ENCODE measurements at regions not wholly inside any gene's neighbourhood (a gene's known extent, or its start where the extent isn't known, plus 50 kb on each side); places are given as distances from the start of the nearest gene placed in this dataset.

DNA sequence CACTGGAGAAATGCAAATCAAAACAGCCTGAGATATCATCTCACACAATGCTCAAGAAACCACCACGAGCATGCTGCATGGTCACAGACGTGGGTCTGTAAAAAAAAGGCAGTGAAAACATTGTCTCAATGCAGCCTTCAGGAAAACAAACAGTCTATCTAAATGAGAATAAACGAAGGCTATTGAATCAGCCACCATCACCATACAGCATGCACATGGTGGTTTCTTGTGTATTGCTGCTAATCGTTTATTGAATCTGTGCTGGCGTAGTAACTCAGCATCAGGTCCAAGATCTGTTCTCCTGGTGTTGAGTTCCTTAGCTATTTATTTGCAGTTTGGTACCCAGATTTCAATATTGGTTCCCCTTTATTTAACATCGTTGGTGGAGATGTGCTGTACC lies 1115.0 kb downstream of the CDH18 start:
- DNase-seq: no peak

DNA sequence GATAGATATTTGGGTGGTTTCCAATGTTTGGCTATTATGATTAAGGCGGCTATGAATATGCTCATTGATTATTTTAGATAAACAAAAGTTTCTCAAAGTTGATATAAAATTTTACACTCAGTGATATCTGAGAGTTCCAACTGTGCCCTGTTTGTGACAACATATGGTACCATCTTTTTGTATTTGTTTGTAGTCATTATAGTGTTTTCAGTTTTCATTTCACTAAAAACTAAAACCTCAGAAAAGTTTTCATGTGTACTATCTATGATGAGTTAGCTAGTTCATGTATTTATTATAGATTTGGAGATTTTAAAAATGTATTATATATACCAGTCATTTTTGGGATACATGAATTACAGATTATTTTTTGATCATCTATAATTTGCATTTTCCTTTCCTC lies 1111.4 kb downstream of the CDH18 start:
- no peak for DNase-seq

DNA sequence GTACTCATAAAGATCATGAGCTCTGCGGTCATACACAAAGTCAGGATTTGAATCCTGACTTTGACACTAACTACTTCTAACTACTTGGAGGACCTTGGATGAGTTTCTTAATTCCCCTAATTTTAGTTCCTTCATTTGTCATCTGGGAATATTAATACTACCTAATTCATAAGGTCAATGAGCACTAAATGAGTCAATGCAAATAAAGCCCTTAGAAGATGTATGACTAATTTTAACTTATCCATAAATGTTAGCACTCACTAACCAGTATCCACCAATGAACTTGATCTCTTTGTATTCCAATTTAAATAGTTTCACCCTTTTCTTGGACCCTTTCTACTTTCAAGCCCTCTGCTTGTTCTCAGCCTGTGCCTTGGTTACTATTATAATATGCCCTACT lies 1106.4 kb downstream of the CDH18 start:
- no peak for DNase-seq

DNA sequence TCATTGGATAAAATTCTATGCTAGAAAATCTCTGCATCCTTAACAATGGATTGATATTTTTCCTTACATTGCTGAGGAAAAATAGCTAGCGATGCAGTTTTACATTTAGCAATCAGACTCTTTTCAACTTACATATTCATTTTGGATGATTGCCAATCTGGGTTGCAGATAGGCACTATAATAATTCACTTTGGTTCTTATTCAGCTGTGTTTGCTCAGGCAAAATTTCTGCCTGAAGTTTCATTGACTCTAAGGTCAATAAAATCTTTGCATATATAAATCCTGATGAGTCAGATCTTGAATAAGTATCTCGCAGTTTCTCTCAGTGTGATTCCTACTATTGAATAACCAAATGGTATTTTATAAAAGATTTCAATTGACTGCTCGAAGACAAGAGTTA lies 1105.8 kb downstream of the CDH18 start:
- DNase-seq: no peak

DNA sequence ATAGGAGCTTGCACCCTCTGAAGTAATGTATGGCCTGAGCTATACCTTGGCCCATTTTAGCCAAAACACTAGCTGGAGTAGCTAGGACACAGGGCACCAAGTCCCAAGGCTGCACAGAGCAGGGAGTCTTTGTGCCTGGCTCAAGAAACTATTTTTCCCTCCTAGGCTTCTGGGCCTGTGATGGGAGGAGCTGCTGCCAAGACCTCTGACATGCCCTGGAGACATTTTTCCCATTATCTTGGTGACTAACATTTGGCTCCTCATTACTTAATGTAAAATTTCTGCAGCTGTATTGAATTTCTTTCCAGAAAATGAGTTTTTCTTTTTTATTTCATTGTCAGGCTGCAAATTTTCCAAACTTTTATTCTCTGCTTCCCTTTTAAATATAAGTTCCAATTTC lies 1099.2 kb downstream of the CDH18 start:
- DNase-seq: no peak

DNA sequence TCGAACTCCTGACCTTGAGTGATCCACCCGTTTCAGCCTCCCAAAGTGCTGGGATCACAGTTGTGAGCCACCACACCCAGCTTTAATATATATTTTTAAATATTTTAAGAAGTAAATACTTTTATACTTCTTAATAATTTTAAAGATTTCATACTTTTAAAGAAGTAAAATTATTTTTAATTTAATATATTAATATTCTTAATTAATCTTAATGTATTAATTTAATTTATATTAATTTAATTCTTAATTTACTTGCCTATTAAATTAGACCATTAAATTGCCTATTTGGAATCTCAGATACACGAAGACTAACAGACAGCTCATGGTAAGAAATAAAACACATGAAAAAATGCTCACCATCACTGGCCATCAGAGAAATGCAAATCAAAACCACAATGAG lies 1087.4 kb downstream of the CDH18 start:
- DNase-seq: no peak

DNA sequence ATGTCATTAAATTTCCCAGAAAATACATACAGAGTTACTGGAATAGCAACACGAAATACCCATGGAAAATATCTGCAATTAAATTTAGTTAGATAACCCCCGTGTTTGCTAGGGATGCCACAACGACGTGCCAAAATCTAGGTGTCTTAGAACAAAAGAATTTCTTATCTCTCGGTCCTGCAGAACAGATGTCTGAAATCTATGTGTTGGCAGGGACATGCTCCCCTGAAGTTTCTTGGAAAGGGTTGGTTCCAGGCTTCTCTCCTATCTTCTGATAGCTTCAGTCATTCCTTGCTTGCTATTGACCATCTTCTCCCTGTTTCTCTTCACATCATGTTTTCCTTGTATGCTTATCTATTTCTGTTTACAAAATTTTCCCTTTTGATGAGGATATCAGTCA lies 1067.0 kb downstream of the CDH18 start:
- no peak for DNase-seq

DNA sequence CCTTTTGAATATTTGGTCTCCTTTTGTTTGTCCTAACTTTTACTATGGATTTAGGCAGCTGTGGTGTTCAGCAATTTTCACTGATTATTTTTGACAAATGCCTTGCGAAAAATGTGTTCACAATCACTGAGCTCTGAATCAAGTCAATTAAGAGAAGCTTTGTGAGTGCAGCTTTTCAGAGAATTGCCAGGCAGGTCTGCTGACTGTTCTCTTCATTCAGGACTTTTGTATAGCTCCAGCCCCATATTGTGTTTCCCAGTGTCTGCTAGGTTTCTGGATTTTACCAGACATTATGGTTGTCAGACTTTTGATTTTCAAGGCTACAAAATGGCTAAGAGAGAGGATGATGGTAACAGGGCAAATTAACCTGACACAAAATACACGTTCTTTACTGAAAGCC lies 1055.9 kb downstream of the CDH18 start:
- no peak for DNase-seq

DNA sequence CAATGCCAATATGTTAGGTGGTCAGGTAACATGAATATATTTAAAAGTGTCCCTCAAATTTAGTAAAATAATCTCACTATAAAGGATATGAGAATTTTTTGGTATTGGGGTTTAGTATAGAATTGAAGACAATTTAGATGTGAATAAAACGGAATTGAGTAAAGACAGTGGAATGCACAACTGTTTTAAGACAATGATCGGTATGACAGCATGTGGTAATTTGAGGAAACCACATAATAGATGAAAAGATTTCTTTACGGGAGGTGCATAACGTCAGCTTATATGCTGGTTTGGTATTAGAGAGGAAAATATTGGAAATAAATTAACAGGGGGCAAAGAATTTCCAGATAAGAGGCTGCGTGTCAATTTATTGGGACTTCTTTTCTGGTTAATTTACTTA lies 1043.2 kb downstream of the CDH18 start:
- no peak for DNase-seq

DNA sequence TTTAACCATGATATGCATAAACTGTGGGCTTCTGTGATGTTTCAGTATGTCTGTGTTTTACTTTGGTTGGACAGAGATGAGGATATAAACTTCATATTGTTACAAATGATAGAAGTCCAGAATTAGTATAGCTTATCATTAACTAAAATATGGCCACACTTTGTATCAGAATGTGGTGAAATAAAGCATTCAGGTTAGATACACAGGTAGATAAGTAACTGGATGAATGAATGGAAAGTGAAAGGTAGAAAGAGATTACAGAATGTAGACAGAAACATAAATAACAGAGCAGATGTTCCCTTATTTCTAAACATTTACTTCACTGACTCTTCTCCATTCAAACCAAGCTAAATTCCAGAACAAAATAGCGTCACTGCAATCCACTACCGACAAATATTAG lies 1033.8 kb downstream of the CDH18 start:
- no peak for DNase-seq

DNA sequence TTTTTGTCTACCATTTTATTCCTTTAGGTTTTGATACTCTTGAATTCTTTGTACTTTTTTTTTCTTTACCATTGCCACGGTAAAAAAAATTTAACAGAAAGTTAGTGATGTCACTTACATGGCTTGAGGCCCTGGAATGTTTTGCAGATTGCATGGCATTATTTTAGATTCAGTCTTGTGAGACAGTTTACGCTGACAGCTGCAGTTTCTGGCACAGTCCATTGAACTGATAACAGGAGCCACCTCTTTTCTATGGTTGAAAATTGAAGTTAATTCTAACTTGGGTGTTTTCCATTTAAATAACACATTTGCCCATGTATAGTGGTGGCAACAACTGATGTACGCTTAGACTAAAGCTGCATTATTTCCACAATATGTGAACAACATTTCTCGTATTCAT lies 1028.5 kb downstream of the CDH18 start:
- DNase-seq: no peak

DNA sequence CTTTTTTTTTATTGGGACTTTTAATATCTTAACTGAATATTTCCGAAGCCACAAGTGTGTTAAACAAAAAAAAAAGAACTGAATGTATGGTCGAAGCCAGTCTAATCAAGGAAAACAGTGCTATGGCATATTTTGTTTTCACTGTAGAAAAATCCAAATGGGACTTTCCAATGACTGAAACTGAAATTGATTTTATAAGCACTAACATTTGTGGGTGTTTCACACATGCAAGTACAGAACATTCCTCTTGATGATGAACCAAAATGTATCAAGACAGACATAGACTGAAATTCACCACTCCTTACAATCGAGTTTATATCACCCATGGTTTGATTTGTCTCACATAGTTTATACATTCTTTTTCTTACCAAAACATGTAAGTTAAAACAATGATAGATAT lies 1026.8 kb downstream of the CDH18 start:
- DNase-seq: no peak

DNA sequence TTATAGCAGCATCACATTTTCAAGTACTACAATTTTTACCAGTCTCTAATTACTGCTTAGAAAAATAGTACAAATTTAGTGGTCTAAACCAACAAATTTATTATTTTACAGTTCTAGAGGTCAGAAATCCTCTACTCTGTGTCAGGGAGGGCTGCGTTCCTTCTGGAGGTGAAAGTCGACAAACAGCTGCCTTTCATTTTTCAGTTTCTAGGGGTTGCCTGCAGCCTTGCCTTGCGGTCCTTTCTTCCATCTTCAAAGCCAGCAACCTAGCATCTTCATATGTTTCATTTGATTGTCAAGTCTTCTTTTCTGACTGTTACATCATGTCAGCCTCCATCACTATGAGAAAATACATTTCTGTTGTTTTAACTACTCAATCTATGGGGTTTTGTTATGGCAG lies 1022.1 kb downstream of the CDH18 start:
- DNase-seq: no peak

DNA sequence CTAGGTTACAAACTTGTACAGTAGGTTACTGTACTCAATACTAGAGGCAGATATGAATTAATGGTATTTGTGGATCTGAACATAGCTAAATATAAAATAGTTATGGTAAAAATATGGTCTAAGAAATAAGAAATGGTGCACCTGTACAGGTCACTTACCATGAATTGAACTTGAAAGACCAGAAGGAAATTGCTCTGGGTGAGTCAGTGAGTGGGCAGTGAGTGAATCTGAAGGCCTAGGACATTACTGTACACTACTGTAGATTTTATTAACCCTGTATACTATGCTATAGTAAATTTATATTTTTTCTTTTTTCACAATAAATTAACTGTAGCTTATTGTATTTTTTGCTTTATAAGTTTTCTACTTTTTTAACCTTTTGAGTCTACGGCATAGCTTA lies 1020.4 kb downstream of the CDH18 start:
- DNase-seq: no peak

DNA sequence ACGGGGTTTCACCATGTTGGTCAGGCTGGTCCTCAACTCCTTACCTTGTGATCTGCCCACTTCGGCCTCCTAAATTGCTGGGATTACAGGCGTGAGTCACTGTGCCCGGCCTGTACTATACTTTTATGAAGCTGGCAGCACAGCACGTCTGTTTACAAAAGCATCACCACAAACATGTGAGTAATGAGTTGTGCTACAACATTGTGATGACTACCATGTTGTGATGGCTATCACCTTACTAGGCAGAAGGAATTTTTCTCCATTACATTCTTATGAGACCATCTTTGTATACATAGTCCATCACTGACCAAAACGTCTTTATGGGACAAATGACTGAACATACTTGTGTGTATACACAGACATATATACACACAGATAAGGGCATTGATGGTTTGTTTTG lies 1019.0 kb downstream of the CDH18 start:
- no peak for DNase-seq

DNA sequence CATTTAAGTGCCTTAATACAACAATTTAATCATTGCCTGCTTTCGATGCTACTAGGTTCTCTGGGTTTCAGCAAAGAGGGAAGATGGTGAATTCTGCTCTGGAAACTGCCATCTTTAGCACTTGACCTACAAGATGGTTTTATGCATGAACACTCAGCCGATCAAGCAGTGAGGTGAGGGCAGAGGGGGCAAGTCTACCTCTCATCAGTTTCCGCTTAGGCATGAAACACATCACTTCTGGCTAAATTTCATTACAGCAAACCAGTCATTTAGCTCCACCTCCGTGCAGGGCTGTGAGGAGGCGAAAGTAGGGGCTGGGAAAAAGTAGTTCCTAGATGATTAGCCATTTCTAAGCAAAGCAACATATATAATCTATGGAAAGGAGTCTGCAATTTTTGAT lies 1018.0 kb downstream of the CDH18 start:
- no peak for DNase-seq

DNA sequence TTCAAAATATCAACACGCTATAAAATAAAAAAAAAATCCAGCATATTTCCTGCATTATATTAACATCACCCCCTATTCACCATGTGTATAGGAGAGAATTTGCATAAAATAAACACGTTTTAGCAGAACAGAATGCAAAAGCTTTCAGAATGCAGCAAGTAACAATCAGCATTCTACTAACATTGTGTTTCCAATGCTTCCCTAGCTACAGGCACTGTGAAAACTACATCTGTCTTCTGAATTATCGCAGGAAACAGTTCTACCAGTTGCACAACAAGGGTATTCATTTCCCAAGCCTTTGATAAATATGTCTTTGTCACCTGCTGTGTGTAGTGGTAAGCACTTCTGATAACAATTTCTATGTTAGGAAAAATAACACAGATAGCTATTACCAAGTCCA lies 1015.8 kb downstream of the CDH18 start:
- DNase-seq: no peak

DNA sequence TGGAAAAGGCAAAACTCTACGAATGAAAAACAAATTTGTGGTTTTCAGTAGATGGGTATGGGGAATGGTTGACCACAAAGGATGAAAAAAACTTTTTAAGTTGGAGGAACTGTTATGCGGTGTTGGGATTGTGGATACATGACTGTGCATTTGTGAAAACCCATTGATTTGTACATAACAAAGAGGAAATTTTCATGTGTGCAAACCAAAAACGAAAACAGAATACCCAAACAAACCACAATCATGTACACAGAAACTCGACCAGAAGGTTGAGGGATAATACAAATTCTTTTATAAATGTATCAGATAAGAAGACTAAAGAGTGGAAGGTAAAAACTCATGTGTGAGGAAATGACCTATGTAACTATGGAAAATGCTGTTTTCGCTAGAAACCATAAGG lies 1012.4 kb downstream of the CDH18 start:
- DNase-seq: no peak

DNA sequence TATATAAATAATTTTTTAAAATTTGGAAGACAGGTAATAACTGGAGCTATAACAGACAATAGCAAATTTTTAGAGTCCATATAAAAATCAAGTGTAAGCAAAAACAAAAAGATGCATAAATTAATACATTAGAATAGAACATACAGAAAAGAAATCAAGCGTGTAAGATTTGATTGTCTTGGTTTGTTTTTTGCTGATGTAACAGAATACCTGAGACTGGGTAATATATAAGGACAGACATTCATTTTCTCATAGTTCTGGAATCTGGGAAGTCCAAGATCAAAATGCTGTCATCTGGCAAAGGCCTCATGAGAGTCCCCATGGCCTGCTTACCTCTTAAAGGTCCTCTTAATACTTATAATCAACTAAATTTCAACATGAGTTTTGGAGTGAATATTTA lies 1010.1 kb downstream of the CDH18 start:
- DNase-seq: no peak

DNA sequence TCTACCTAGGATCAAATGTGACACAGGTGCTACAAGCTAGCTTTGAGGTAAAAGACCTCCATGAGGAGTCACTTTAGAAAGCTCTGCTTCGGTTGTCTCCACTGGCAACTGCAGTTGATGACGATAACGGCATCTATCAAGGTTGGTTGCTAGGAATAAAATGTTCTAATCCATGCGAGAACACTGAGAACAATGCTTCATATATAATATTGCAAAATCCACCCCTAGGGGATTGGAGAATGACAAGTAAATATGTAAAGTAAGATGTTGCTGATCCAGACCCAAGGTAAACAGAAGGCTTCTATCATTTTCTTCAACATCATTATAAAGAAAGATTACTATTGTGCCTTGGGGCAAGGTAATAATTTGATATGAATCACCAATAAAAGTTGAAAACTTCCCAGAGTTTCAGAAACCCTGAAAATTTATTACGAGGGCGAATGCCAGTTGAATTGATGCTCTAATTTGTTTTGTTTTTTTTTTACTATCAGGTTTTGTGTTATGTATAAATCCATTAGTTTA lies 1003.4 kb downstream of the CDH18 start:
- DNase-seq: no peak

DNA sequence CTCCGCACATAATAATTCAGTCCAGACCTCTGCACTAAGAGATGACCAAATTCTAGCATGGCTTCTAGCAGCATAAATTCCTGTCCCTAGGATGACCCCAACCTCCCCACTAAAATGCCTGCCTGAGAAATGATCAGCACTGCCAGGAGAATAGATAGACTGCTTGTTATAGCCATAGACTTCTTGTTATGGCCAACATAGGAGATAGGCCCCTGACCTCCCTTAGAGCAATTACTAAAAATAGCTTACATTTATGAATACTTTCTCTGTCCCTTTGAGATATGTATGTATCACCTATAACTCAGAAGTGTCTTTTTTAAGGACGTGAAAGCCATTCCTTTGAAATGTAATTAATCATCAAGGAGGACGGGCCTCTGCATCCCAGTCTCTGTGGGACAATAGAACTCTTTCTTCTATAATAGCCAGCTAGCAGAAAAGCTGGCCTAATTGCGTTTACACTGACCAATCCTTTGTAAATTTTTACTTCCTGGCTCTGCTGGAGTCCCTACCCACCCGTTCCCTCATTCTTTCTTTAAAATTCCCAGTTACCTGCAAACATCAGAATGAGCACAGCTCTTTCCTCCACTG lies 1002.7 kb downstream of the CDH18 start:
- DNase-seq: no peak

DNA sequence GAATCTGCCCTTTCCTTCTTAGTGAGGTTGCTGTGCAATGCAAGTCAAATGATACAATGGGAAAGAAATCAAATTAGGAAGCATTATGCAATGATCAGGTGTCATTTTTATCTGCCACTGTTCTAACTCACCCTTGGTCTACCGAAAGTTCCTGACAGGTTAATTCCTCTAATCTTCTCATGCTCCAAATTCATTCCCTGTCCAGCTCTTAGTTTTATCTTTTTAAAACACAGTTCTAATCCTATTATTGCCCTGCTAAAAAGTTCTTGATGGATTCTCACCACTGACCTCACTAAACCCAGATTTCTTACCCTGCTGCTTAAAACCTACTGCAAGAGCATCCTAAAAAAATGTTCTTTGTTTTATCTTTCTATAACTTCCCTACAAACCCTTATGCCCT lies 1000.9 kb downstream of the CDH18 start:
- no peak for DNase-seq

DNA sequence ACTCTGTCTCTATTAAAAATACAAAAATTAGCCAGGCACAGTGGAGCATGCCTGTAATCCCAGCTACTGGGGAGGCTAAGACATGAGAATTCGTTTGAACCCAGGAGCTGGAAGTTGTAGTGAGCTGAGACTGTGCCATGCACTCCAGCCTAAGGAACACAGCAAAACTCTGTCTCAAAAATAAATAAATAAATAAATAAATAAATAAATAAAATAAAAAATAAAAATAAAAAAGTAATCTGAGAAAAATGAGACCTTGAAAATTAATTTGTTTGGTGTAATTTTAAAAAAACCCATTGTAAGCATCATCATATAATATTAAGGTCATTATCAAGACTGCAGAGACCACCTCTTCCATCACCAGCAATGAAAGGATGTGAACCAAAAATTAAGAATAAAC lies 997.1 kb downstream of the CDH18 start:
- no peak for DNase-seq

DNA sequence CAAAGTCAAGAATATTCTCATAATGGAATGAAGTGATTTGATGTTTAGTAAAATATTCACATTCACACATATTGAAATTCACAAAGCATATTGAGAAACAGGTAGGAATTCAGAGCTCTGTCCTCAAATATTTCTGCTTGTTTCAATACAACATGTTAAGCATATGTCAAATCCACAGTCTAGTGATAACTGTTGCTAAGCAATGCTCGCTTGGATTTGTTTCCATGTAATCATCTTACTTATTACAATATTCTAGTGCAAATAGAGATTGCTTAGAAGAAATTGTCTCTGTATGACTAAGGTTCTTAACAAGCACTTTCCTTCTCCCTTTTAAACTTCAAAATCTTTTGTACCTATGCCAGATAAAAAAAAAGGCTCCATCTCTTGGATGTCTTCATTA lies 995.7 kb downstream of the CDH18 start:
- DNase-seq: no peak

DNA sequence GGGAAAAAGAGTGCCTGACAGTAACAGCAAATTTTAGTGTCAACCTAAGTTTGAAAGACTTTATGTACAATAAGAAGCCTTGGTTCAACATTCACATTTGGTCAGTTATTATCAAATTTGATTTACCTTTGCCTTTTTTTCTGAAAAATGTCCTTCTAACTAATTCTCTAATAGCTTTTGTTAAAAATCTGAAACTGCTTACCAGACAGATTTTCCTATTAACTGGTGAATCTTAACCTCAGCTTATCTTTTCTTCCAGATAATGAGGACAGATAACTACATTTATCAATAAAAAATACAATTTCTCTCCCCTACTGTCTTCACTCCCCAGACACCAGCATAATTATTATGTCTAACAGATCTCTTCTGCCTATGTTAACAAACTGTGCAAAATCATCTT lies 988.5 kb downstream of the CDH18 start:
- no peak for DNase-seq

DNA sequence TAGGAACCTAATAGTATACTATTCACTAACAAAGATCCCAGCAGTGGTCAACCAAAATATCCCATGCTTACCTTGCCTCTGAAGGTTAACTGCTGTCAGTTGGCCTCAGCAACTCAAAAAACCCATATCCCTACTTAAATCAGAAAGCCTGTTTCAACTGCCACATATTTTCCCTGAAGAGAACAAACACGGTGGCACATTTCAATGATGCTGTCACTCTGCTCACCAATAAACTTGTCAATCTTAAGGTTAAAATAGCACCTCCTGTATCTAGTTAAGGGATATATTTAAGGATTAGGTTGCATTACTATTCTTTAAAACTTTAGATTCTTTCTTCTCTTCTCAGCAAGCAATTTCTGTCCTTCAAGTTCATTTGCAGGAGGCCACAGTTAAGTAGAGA lies 986.9 kb downstream of the CDH18 start:
- DNase-seq: no peak

Measured in activated naive CD4-positive, alpha-beta T cell treated with anti-CD3 and anti-CD28 coated beads, Interleukin-2, amount 50 U/mL, for 16 hours (primary cell).